PC-3 (cell line): ENCODE measurements at regions not wholly inside any gene's neighbourhood (a gene's known extent, or its start where the extent isn't known, plus 50 kb on each side); places are given as distances from the start of the nearest gene placed in this dataset.

Experiments used
- CTCF ChIP-seq: fragments of 300-600 bp; sonication (generic); conservative IDR thresholded peaks from 2 replicates; pipeline ENCODE4 v1.5.1; 2017; ENCODE audit warnings: antibody characterized with exemption, low read depth, mild to moderate bottlenecking, low read length
- EZH2 ChIP-seq: fragments of 300-600 bp; sonication (generic); IDR thresholded peaks from one replicate; pipeline ENCODE4 v1.6.1; 2017; ENCODE audit warnings: antibody characterized with exemption, mild to moderate bottlenecking, low read length; ENCODE audit not compliant: unreplicated experiment
- EZH2phosphoT487 ChIP-seq: fragments of 300-600 bp; sonication (generic); IDR thresholded peaks from 2 replicates; pipeline ENCODE4 v1.6.1; 2018; ENCODE audit warnings: mild to moderate bottlenecking, antibody characterized with exemption, low read length, borderline replicate concordance

DNA sequence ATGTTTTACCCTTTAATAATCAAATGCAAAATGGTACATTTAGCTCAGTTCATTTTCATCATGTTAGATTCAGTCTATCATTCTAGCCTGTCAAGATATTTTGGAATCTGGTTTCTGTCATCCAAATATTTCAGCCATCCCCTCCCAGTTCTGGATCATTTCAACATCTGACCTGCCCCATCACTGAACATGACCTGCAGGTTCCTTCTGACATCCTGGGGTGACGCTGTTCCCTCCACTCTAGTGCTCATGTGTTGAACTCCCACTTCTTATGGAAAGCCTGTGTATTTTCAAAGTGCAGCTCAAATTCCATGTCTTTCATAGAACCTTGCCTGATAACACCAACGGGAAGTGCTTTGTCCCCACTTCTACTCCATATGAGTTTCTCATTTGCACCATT lies 320.0 kb upstream of the TNP1 start:
- TF ChIP-seq CTCF (no peak), EZH2 (no peak), EZH2phosphoT487 (no peak)
